ENCODE measurements at regions not wholly inside any gene's neighbourhood (a gene's known extent, or its start where the extent isn't known, plus 50 kb on each side); places are given as distances from the start of the nearest gene placed in this dataset.

DNA sequence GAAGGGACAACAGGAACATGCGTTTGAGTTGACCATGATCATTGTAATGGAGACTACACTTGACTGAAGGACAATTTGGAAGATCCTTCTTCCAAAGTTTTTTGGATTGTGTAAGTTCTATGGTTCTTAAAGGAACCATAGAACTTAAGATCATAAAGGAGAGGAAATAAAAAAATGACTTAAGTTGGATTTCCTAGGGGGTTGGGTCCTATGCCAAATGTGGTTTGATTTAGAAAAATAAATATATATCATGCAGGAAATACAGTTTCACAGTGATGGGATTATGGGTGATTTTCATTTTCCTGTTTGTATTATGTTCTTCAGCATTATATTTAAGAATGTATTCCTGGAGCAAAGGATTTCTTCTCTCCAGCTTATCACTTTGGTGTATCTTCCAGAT lies 305.5 kb upstream of the DPH6 start:
- no peak overlapping the region for H3K27ac ChIP-seq
- H3K9me3 ChIP-seq, result no peaks in the 10 kb centered on the region
- intact Hi-C loops (cut with DNase I), result no loop called here
- H3K4me1 ChIP-seq, result no peaks in the 10 kb centered on the region
- TF ChIP-seq, protein P1, sequence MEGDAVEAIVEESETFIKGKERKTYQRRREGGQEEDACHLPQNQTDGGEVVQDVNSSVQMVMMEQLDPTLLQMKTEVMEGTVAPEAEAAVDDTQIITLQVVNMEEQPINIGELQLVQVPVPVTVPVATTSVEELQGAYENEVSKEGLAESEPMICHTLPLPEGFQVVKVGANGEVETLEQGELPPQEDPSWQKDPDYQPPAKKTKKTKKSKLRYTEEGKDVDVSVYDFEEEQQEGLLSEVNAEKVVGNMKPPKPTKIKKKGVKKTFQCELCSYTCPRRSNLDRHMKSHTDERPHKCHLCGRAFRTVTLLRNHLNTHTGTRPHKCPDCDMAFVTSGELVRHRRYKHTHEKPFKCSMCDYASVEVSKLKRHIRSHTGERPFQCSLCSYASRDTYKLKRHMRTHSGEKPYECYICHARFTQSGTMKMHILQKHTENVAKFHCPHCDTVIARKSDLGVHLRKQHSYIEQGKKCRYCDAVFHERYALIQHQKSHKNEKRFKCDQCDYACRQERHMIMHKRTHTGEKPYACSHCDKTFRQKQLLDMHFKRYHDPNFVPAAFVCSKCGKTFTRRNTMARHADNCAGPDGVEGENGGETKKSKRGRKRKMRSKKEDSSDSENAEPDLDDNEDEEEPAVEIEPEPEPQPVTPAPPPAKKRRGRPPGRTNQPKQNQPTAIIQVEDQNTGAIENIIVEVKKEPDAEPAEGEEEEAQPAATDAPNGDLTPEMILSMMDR (IDR thresholded peaks at IDR 0.05), result no peak
- no peak for TF ChIP-seq POLR2AphosphoS5 (IDR thresholded peaks at IDR 0.05; ENCODE audit: insufficient read depth in 1 of 2, low read depth in 1 of 2)
- no peak for TF ChIP-seq POLR2A (IDR thresholded peaks at IDR 0.05)
- DNase-seq (ENCODE audit: extremely low spot score in 2 of 2), result no peak
- H3K36me3 ChIP-seq, result no peaks in the 10 kb centered on the region
- H3K4me3 ChIP-seq, result no peak overlapping the region
- H3K27me3 ChIP-seq, result no peaks in the 10 kb centered on the region

DNA sequence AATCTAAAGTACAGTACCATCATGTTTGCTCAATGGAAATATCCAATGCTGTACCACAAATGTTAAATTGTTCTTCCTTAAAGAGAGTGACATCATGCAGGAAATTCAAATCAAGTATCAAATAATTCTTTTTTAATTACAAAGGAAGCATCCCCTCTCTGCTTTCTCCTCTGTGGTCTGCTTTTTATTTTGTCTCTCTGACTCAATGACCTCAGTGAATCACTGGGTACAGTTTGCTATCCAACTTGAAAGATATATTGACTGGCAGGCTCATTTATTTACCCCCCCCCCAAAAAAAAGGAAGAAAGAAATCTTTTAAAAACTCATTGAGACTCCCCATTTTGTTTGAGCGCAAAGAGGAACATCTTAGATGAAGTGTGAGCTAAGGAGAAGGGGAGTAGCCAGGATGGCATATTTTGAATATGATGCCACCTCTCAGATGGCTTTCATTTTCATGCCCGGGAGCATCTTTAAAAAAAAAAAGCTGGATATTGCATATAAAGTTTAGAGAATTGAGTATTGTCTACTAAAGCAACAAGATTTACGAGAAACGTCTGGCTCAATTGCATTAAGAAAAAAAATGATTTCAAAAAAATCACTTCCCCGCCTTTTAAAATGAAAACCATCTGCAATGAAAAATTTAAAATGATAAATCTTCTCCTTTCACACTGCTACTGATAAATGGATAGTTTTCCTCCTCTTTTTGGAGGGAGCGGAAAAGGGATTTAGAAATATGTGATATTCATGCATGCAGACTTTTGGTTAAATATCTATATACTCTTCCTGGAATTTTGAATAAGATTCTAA lies 307.1 kb upstream of the DPH6 start:
- Histone ChIP-seq H3K9me3 (no peaks in the 10 kb centered on the region), H3K27me3 (no peaks in the 10 kb centered on the region), H3K4me3 (no peak overlapping the region), H3K36me3 (no peaks in the 10 kb centered on the region), H3K4me1 (no peaks in the 10 kb centered on the region), H3K27ac (no peak overlapping the region)
- no peak for DNase-seq (ENCODE audit: extremely low spot score in 2 of 2)
- TF ChIP-seq, protein P1 (IDR thresholded peaks at IDR 0.05), result no peak
- TF ChIP-seq POLR2AphosphoS5 (IDR thresholded peaks at IDR 0.05; ENCODE audit: insufficient read depth in 1 of 2, low read depth in 1 of 2) (no peak), POLR2A (IDR thresholded peaks at IDR 0.05) (no peak)
- intact Hi-C loops (cut with DNase I), result no loop called here

GRCh38 chr15:35854316-35854715 lies 308.4 kb upstream of the DPH6 start:
- Histone ChIP-seq H3K4me1 (no peaks in the 10 kb centered on the region), H3K9me3 (no peaks in the 10 kb centered on the region), H3K4me3 (no peak overlapping the region), H3K27ac (no peak overlapping the region), H3K36me3 (no peaks in the 10 kb centered on the region), H3K27me3 (no peaks in the 10 kb centered on the region)
- no peak for TF ChIP-seq POLR2A (IDR thresholded peaks at IDR 0.05)
- TF ChIP-seq, protein P1 (IDR thresholded peaks at IDR 0.05), result no peak
- TF ChIP-seq POLR2AphosphoS5 (IDR thresholded peaks at IDR 0.05; ENCODE audit: insufficient read depth in 1 of 2, low read depth in 1 of 2), result no peak
- DNase-seq (ENCODE audit: extremely low spot score in 2 of 2), result no peak
- intact Hi-C loops (cut with DNase I), result no loop called here

DNA sequence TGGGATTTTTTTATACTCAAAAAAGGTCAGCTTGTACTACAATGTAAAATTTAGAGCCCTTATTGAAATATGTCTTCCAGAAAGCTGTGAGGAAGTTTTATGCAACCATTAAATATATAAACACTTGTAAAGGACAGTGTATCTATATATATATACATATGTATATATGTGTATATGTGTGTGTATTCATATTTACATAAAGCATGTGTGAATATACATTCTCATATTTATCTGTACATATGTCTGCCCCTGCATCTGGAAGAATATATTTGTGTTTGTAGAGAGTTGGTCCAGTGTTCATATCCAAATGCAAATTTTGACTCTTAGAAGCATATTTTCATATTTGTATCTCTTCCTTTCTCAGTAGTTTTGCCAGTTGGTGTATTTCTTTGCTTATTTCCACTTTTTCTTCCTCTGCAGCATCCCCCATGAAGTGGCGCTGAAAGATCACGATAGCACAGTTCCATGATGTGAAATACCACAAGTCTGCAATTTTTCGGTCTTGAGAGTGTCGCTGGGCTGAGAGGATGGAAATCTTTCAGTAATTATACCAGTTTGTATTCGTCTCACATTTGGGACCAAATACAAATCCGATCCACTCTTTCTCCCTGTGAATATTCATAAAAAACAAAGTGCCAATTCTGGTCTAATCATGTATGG lies 311.7 kb upstream of the DPH6 start:
- no peak overlapping the region for H3K4me3 ChIP-seq
- intact Hi-C loops (cut with DNase I), result no loop called here
- H3K9me3 ChIP-seq, result no peaks in the 10 kb centered on the region
- H3K4me1 ChIP-seq, result no peaks in the 10 kb centered on the region
- TF ChIP-seq, protein P1 (IDR thresholded peaks at IDR 0.05), result no peak
- TF ChIP-seq POLR2A (IDR thresholded peaks at IDR 0.05), result no peak
- no peak for TF ChIP-seq POLR2AphosphoS5 (IDR thresholded peaks at IDR 0.05; ENCODE audit: insufficient read depth in 1 of 2, low read depth in 1 of 2)
- no peaks in the 10 kb centered on the region for H3K36me3 ChIP-seq
- no peak overlapping the region for H3K27ac ChIP-seq
- H3K27me3 ChIP-seq, result no peaks in the 10 kb centered on the region
- no peak for DNase-seq (ENCODE audit: extremely low spot score in 2 of 2)

- no peak overlapping the region for H3K27ac ChIP-seq
- no peak for DNase-seq (ENCODE audit: extremely low spot score in 2 of 2)
- no peaks in the 10 kb centered on the region for H3K36me3 ChIP-seq
- H3K4me1 ChIP-seq, result no peaks in the 10 kb centered on the region
- intact Hi-C loops (cut with DNase I), result no loop called here
- H3K4me3 ChIP-seq, result no peak overlapping the region
- TF ChIP-seq, protein P1 (IDR thresholded peaks at IDR 0.05), result no peak
- TF ChIP-seq POLR2AphosphoS5 (IDR thresholded peaks at IDR 0.05; ENCODE audit: insufficient read depth in 1 of 2, low read depth in 1 of 2) (no peak), POLR2A (IDR thresholded peaks at IDR 0.05) (no peak)
- no peaks in the 10 kb centered on the region for H3K27me3 ChIP-seq
- no peaks in the 10 kb centered on the region for H3K9me3 ChIP-seq
These were observed 312.7 kb upstream of the DPH6 start for GRCh38 chr15:35858707-35859106.

All from vagina (tissue), 2 donors.